ENCODE measurements at regions not wholly inside any gene's neighbourhood (a gene's known extent, or its start where the extent isn't known, plus 50 kb on each side); places are given as distances from the start of the nearest gene placed in this dataset.

DNA sequence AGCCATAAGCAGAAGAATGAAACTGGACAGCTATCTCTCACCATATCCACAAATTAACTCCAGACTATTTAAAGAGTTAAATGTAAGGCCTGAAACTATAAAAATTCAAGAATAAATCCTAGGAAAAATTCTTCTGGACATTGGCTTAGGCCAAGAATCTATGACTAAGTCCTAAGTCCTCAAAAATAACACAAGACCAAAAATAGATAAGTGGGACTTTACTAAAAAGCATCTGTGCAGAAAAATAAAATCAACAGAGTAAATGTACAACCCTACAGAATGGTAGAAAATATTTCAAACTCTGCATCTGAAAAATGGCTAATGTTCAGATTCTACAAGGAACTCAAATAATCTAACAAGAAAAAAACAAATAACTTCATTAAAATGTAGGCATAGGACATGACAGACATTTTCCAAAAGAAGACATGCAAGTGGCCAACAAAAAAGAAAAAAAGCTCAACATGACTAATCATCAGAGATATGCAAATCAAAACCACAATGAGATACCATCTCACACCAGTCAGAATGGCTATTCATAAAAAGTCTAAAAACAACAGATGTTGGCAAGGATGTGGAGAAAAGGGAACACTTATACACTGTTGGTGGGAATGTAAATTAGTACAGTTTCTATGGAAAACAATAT, 61.0 kb upstream of the PPFIA2 start:
- TF ChIP-seq, protein P1, sequence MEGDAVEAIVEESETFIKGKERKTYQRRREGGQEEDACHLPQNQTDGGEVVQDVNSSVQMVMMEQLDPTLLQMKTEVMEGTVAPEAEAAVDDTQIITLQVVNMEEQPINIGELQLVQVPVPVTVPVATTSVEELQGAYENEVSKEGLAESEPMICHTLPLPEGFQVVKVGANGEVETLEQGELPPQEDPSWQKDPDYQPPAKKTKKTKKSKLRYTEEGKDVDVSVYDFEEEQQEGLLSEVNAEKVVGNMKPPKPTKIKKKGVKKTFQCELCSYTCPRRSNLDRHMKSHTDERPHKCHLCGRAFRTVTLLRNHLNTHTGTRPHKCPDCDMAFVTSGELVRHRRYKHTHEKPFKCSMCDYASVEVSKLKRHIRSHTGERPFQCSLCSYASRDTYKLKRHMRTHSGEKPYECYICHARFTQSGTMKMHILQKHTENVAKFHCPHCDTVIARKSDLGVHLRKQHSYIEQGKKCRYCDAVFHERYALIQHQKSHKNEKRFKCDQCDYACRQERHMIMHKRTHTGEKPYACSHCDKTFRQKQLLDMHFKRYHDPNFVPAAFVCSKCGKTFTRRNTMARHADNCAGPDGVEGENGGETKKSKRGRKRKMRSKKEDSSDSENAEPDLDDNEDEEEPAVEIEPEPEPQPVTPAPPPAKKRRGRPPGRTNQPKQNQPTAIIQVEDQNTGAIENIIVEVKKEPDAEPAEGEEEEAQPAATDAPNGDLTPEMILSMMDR (IDR thresholded peaks at IDR 0.05) = no peak
- TF ChIP-seq POLR2A (IDR thresholded peaks at IDR 0.05) = no peak

Measured in thyroid gland (tissue), 4 donors.